Ureter (tissue), 1 donor: ENCODE measurements at regions not wholly inside any gene's neighbourhood (a gene's known extent, or its start where the extent isn't known, plus 50 kb on each side); places are given as distances from the start of the nearest gene placed in this dataset.

Experiments
- DNase-seq: peaks from one replicate; pipeline ENCODE4 v3.0.0-alpha.2; 2020; ENCODE audit warnings: low spot score
- donor health status: DM: yes; HTN: yes; CAD: no.

DNA sequence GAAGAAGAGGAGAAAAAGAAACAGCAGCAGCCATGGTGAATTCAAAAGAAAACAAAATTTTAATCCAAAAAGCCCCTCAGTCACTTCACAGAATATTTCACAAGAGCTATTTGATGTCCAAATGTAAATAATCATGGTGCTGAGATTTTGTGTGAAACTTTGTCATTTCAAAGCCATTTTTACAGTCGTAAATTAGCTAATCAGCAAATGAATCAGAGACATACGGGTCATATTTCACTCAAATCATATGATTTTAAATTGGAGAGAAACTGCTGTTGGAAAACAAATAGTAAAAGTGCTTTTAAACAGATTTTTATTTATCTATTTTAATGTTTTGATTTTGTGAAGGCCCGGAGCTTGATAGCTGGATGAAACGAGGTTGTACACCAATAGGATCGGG lies 101.4 kb upstream of the SMIM23 start:
- no peak for DNase-seq

DNA sequence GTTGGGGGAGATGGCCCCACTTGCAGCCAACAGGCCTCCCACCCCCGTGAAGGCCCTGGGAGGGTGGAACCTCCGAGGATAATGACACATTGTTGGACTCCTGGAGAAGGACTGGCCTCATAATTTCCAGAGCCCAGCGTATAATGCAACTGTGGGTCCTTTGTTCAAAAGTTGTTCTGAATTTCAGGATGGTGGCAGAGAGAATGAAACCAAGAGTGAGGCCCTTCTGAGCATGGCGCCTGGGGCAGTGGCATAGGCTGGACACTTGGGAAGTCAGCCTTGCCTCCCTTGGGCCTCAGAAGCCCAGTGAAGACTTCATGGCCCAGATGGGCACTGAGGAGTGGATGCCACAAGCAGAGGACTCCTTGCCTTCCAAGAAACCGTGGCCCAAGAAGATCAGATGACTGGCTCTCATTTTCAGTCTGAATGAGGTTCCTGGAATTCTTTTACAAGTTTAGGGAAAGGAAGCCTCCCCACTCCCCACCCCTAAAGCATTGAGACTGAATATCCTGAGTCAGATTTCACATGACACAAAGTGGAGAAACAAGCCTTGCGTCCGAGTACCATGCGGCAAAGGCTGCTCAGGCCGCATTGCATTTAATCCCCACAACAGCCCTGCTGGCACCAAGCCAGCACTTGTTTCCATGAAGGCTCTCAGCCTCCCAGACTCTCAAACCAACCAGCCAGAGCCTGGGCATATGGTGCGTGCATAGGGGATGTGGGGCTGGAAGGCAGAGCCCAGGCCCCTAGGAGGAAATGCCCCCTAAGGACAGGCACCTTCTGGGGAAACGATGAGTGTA lies 96.7 kb upstream of the SMIM23 start:
- DNase-seq: no peak

DNA sequence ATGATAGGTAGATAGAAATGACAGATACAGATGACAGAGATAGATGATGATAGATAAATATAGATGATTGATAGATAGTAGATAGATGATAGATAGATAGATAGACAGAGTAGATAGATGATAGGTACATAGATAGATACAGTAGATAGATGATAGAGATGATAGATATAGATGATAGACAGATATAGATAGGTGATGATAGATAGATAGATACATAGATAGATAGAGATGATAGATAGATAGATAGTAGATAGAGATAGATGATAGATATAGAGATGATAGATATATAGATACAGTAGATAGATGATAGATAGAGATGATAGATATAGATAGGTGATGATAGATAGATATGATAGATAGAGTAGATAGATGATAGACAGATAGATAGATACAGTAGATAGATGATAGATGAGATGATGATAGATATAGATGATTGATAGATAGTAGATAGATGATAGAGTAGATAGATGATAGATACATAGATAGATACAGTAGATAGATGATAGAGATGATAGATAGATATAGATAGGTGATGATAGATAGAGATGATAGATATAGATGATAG lies 95.7 kb upstream of the SMIM23 start:
- no peak for DNase-seq

DNA sequence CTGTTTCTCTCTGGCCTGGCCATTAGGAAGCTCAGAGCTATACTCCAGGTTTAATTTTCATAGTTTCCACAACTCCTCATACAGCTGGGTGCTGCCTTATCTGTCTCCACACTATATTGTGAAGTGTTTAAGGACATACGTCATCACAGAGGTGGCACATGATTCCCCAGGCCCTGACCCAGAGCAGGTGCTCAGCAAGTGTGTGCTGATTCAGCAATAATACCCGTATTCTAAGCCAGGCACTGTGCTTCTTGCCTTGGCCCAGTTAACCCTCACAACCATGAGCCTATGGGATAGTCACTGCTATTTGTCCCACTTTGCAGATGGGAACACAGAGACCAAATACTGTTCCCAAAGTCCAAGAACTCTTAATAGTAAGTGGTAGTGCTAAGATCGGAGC lies 93.5 kb upstream of the SMIM23 start:
- DNase-seq: no peak

DNA sequence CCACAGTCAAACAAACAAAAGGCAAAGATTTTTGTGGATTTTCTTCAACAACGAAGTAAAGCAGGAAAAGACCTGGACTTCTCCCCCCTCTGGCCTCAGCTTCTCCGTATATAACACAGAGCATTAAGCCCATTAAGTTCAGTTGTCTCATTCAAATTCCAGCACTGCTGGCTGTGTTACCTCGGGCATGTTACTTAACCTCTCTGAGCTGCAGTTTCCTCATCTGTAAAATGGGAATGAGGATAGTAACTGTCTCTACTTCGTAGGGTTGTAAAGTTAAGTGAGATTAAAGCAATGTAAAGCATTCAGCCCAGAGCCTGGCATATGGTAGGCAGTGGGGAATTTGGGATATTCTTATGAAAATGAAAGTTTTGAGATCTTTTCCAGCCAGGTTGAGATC lies 92.7 kb upstream of the SMIM23 start:
- no peak for DNase-seq

DNA sequence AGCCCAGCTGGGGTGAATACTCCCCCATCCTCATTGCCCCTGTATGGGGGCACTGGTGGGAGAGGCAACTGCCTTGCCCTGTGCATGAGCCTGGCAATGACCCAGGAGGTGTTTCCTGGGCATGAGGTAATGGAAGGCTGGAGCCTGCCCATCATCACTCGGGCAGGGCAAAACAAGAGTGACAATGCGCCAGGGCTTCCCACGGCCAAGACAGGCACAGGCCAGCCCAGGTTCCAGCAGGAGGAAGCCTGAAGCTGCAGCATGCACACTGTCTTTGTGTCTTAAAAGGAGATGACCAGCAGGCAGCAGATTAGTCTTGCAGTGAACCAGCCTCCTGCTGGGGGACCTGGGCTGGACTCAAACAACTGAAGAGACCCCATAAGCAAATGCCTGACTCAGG lies 92.2 kb upstream of the SMIM23 start:
- DNase-seq: no peak

DNA sequence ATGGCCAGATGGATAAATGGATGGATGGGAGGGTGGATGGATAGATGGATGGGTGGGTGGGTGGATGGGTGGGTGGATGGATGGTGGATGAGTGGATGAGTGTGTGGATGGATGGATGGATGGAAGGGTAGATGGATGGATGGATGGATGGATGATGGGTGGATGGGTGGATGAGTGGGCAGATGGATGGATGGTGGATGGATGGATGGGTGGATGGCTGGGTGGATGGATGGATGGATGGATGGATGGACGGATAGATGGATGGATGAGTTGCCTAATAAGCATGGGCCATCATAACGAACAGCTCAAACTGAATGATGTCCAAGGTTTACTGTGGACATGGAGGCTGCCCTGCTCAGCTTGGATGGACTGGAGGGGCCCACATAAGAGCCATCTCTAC lies 89.8 kb upstream of the SMIM23 start:
- no peak for DNase-seq

DNA sequence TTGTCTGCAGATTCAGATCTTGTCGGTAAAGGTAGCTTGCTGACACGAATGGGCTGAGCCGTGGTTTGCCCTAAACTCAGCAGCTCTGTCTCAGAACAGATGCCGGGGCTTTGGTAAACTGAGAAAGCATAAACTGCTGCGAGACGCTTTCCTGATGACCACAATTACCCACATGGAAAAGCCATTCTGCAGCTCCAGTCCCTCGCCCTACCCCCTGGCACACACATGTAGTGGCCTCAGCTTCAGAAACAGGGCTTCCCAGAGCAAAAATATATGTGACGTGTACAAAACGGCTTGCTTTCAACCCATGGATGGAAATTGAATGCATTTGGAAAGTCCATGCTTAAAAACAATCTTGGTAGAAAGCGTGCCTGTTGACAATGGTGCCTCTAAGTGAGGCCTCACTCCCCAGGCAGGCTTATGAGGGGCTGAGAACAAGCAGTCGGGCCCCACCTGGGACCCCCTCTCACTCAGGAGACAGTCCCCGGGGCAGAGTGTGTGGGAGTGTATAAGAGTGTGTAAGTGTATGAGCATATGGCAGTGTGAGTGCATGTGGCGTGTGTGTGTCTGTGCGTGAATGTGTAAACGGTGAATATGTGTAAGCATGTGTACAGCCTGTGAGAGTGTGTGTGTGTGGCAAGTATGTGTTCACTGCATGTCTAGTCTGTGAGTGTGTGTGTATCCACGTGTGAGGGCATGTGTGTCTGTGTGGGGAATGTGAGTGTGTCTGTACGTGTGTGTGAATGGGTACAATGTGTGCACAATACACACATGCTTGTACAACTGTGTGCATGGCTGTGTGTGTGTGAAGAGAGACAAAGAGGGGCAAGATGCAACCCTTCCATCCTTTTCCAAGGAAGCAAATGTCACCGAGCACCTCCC lies 88.2 kb upstream of the SMIM23 start:
- no peak for DNase-seq

DNA sequence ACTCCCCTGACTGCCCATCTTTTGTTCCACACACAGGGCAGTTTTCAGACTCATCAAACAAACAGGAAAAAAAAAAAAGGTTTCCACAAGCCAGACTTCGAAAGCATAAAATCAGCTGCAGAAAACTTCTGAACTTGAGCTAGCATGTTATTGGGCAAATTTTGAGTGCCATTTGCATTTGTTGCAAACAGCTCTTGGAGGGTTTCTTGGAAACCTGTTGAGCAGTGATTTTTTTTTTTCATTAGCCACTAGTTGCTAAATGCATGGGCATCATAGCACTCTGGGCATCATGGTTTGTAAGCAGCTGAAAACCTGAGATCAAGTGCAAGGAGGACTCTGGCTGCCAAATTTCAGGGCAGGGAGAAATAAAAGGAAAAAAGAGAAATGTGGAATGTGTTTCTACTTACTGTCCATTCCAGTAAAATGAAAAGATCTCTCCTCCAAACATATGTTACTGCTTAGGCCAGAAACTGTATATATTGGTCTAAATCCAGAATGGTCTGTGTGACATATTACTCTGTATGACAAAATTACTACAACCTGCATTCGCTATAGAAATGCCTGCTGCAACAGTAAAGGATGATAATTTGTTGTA lies 85.2 kb upstream of the SMIM23 start:
- DNase-seq: no peak

DNA sequence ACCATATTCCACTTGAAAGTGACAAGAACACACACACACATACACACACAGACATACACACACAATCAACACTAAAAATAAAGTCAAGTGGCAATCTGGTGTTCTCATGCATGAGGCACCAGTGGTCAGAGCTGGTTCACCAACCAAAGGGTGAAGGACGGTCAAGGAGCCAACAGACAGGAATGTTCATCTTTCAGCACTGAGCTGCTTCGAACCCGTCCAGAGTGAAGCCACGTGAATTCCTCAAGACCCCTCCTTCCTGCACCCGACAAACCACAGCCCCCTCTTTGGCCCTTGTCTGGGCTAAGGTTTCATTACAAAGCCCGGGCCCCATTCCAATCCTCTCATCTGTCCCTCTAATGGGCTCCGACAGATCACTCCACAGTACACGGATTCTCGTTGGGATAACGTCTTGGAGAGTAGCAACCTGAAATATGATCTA lies 84.5 kb upstream of the SMIM23 start:
- DNase-seq: no peak

DNA sequence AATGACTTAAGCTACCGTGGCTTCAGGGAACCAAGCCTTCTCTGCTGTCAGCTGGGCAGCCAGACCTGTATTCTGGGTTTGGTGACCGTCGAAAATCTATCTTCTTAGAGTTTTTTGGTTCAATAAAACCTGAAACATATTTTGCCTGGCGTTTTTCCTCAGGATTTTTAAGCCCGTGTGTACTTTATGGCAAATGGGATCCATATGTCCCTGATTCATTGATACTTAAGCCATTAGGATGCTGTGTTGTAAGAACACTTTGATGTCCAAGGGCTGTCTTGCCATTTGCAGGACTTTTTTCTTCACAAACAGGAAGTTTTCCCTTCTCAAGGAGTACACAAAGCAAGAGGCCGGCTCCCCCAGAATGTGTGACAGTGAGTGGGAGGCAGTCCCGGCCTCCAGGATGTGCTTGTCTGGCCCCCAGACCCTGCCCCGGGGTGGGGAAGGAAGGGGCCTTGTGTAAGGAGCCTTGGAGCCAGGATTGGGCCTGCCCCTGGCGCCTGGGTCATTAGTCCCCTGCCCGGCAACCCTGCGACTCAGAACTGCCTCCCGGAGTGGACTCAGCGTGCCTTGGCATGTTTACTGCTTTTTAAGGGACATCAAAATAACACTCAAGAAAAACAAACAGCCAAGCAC lies 83.4 kb upstream of the SMIM23 start:
- no peak for DNase-seq

DNA sequence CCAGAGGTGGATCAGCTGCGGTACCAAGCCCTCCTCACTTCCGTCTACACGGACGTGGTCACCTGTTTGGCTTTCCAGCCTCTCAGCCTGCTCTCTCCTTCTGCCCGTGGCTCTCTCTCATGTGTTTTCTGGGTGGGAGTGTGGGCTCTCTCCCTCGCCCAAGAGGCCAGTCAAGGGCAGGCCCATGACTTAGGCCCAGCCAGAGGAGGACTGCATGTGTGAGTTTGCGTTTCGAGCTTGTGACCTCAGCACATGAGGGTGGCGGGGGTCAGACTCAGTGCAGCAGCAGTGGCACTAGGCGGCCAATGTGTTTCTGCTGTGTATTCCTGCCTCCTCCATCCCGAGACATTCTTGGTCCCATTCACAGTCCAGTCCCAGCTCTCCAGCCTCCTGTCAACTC lies 82.5 kb upstream of the SMIM23 start:
- DNase-seq: peak; percentile 28

DNA sequence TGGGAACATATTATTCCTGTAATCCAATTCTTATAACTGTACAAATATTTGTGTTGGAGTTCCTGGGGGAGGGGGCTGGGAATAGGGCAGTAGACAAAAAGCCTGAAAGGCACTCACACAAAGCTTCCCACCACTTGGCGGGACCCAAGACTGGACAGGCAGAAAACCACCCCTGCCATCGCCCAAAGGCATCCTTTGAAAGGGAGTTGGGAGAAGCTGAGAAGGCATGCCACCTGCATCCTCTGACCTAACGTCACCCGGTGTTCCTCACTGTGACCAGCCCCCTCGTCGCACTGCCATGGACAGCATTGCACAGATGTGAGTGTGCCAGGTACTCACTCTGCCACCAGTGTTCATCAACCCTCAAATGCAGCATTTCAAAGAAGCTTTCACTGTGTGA lies 80.6 kb upstream of the SMIM23 start:
- peak; percentile 2 for DNase-seq

DNA sequence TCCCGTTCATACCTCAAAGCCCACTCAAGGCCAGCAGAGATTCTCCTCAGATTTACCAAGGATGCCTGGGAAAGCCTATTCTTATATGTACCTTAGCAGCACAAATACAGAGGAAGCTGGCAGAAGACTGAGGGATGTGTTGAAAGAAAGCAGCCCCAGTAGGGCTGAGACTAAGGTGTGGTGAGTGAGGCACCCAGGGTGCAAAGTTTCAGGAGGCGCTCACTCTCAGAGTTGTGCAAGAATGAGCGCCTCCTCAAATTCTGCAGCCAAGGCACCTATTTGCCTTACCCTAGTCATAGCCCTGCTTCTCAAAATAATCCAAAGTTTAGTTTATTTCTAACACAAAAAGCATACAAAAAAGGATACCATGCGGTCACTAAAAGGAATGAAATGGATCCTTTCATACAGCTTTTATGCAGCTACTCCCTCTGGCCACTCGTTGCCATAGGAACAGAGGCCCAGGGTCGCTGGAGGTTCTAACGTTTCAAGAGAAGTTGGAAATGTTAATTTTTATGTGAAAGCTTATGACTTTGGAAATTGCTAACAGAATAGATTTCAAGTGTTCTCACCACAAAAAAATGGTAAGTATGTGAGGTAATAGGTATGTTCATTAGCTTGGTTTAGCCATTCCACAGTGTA lies 79.7 kb upstream of the SMIM23 start:
- DNase-seq: peak; percentile 12

DNA sequence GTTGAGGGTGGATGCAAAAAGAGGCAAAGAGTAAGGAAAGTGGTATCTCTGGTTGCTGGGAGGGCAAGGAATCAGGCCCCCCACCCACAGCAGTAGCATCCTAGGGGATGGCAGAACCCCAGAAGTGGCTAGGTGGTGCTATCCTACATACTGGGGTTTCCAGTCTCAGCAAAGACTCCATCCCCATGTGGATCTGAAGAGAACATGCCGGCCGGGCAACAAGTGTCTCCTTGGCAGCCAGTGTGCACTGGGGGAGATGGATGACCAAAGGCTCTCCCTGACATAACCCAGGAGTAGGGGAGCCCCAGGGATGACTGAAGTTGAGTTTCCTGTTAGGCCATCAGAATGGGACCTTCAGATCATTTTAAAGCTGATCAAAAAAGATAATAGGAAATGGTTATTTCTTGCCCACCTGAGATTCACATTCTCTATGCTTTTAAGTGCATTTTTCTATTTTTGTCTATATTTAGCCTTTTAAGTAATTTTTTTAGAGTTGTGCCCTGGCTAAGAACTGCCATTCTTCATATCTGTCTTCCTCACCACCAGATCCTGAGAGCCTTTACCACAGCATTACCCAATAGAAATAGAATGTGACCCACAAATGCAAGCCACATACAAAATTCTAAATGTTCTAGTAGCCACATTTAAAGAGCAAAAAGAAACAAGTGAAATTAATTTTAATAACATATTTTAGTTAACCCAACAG lies 78.7 kb upstream of the SMIM23 start:
- DNase-seq: no peak

DNA sequence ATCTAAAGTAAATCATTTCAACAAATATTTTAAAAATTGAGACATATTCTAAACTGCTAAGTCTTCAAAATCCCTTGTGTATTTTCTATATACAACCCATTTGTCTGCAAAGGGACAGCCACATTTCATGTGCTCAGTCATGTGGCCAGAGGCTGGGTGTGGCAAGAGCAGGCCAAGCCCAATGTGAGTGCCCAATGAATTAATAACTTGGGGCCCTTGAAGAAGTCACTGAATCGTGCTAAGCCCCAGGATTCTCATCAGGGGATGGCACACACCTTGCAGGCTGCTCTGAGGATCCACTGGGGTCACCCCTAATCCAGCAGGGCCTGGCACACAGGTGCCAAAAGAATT lies 78.2 kb upstream of the SMIM23 start:
- DNase-seq: peak; percentile 28

DNA sequence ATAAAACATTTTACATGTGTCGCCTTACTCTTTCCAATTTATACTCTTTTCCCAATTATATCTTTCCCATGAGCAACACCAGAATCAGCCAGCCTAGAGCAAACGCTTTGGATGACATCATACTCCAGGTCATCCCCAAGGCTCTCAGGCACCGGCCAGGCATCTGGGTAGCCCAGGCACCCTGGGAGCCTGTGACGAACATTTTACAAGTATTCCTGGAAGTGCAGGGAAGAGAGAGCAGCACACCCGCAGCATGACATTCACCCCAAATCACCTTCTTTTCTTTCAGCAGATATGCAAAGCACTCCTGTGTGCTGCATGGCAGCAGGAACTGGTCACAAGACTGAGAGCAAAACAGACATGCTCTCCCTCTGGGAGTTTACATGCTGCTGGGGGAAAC lies 75.7 kb upstream of the SMIM23 start:
- peak; percentile 7 for DNase-seq

DNA sequence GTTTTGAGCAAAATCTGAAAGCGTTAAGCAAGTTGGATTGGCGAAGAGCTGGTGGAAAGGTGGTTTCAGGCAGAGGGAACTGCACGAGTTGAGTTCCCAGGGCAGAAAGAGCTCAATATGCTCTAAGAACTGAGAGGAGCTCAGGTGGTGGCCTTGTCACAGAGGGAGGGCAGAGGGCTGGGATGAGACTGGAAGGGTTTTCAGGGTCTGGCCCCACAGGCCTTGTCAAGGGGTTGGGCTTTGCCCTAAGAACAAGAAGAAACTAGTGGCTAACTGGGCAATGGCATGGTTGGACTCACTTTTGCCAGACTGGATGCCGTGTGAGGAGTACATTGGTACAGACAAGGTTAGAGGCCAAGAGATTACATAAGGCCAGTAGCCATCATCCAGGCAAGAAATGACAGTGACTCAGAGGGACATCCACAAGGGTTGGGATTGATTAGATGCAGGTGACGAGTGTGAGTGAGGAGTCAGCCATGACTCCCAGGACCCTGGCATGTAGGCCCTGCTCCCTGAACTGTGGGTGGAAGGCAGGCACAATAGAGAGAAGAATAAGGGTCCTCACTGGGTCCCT lies 75.1 kb upstream of the SMIM23 start:
- DNase-seq: peak; percentile 17

DNA sequence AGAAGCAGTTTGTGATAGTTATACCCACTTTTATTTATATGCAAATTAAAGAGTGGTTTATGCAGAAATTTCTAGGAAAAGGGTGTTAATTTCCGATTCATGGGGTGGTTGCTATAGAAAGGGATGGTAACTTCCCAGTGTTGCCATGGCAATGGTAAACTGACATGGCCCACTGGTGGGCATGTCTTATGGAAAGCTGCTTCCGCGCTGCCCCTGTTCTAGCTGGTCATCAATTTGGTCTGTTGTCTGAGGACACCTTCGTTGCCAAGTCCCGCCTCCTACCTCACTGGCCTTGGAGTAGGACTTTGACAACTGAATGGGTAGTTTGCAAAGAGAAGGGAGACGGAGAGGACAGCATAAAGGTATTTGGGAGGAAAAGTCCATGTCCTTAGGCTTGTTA lies 74.0 kb upstream of the SMIM23 start:
- peak; percentile 12 for DNase-seq

DNA sequence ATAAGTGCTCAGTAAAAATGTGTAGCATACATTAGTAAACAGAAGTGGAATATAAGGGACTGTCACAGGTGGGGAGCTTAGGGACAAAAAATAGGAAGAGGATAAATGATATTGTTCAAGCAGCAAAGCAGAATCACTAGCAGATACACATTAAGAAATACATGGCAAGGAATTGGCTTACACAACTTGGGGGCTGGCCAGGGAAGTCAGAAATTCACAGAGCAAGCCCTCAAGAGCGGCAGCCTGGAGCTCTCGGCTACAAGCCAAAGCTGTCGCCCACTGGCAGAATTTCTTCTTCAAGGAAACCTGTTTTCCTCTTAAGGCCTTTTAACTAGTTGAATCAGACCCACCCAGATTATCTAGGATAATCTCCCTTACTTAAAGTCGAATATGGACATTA lies 73.0 kb upstream of the SMIM23 start:
- peak; percentile 28 for DNase-seq
